ENCODE measurements at regions not wholly inside any gene's neighbourhood (a gene's known extent, or its start where the extent isn't known, plus 50 kb on each side); places are given as distances from the start of the nearest gene placed in this dataset.

GRCh38 chr5:124252191-124252638, 494.2 kb downstream of the ZNF608 start:
- no peak for DNase-seq (ENCODE audit: low spot score)
- H3K4me1 ChIP-seq (ENCODE audit: control insufficient read depth in 4 of 4, insufficient read depth in 4 of 4, low read length in 3 of 4) = no peaks in the 10 kb centered on the region
- 31% methylated on average over 2 of the region's 2 CpGs for WGBS

GRCh38 chr5:124245276-124245675, 501.2 kb downstream of the ZNF608 start:
- no peaks in the 10 kb centered on the region for H3K36me3 ChIP-seq (ENCODE audit: control insufficient read depth in 4 of 4, insufficient read depth in 3 of 4, low read depth in 1 of 4, low read length in 3 of 4)
- no peak for DNase-seq (ENCODE audit: low spot score)
- H3K27ac ChIP-seq (ENCODE audit: low read depth in 1 of 2, low read length in 2 of 2) = no peak overlapping the region
- no peak overlapping the region for H3K9ac ChIP-seq (ENCODE audit: low read depth in 1 of 2, low read length in 2 of 2)
- H3K4me3 ChIP-seq (ENCODE audit: low read depth in 1 of 3, low read length in 3 of 3) = no peak overlapping the region
- H3K9me3 ChIP-seq (ENCODE audit: control insufficient read depth in 4 of 4, low read length in 3 of 4) = peaks cover 0 to 8% (median 2%) of the 10 kb centered on the region in 4 donors
- H3K4me1 ChIP-seq (ENCODE audit: control insufficient read depth in 4 of 4, insufficient read depth in 4 of 4, low read length in 3 of 4) = no peaks in the 10 kb centered on the region
- H3K27me3 ChIP-seq (ENCODE audit: control insufficient read depth in 4 of 4, insufficient read depth in 4 of 4, low read length in 3 of 4) = no peaks in the 10 kb centered on the region
- TF ChIP-seq REST (IDR thresholded peaks at IDR 0.05) (no peak), YY1 (IDR thresholded peaks at IDR 0.05) (no peak), TAF1 (conservative IDR thresholded peaks at IDR 0.05) (no peak), RXRA (IDR thresholded peaks at IDR 0.05) (no peak), FOXA2 (IDR thresholded peaks at IDR 0.05) (no peak), MAX (IDR thresholded peaks at IDR 0.05) (no peak), JUND (IDR thresholded peaks at IDR 0.05) (no peak), GABPA (IDR thresholded peaks at IDR 0.05 in 1 of 2, conservative IDR thresholded peaks at IDR 0.05 in 1 of 2) (no peak), HNF4A (conservative IDR thresholded peaks at IDR 0.05) (no peak), CTCF (IDR thresholded peaks at IDR 0.05; ENCODE audit: low read depth, low read length, missing input control) (no peak), ATF3 (IDR thresholded peaks at IDR 0.05) (no peak)

More at GRCh38 chr5:124252191-124252638, 494.2 kb downstream of the ZNF608 start:
- H3K27me3 ChIP-seq (ENCODE audit: control insufficient read depth in 4 of 4, insufficient read depth in 4 of 4, low read length in 3 of 4) = no peaks in the 10 kb centered on the region
- H3K9ac ChIP-seq (ENCODE audit: low read depth in 1 of 2, low read length in 2 of 2) = no peak overlapping the region
- no peak overlapping the region for H3K27ac ChIP-seq (ENCODE audit: low read depth in 1 of 2, low read length in 2 of 2)
- TF ChIP-seq REST (IDR thresholded peaks at IDR 0.05) = no peak
- TF ChIP-seq SP1 (IDR thresholded peaks at IDR 0.05) = no peak
- no peak for TF ChIP-seq TAF1 (conservative IDR thresholded peaks at IDR 0.05)
- no peak for TF ChIP-seq GABPA (IDR thresholded peaks at IDR 0.05 in 1 of 2, conservative IDR thresholded peaks at IDR 0.05 in 1 of 2)
- no peak for TF ChIP-seq ATF3 (IDR thresholded peaks at IDR 0.05)
- no peak for TF ChIP-seq HNF4G (IDR thresholded peaks at IDR 0.05)
- no peak for TF ChIP-seq MAX (IDR thresholded peaks at IDR 0.05)
- no peak for TF ChIP-seq FOXA2 (IDR thresholded peaks at IDR 0.05)
- H3K9me3 ChIP-seq (ENCODE audit: control insufficient read depth in 4 of 4, low read length in 3 of 4) = peaks cover 0 to 2% (median 0%) of the 10 kb centered on the region in 4 donors
- H3K4me3 ChIP-seq (ENCODE audit: low read depth in 1 of 3, low read length in 3 of 3) = no peak overlapping the region
- H3K36me3 ChIP-seq (ENCODE audit: control insufficient read depth in 4 of 4, insufficient read depth in 3 of 4, low read depth in 1 of 4, low read length in 3 of 4) = no peaks in the 10 kb centered on the region
